DMS53 treated with DMSO at 0.1 percent for 48 hours (cell line): ENCODE measurements at regions not wholly inside any gene's neighbourhood (a gene's known extent, or its start where the extent isn't known, plus 50 kb on each side); places are given as distances from the start of the nearest gene placed in this dataset.
"Not testable (repeated sequence)": the region's sequence is repeated elsewhere in the genome, so short reads cannot be mapped to it uniquely, and the experiment has no call there.

ENCODE experiments used
- DNase-seq: peaks from one replicate; lab custom pipeline; 2025; ENCODE audit not compliant: unreplicated experiment; lab: John Stamatoyannopoulos, UW

DNA sequence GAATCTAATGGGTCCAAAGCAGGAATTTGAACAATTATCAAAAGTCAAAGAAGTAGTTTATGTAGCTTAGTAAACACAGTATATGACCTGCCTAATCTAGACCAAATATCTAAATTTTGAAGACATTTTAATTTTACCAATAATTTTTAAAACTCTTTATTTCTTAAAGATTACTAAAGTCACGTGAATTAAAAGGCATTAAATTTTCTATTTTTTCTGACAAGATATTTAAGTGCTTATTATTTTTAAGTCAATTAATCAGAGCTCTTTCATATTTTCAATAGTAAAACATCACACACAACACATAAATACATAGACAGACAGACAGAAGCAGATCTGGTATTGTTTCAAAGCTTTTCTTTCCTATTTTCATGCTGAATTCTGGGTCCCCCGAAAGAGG, 89.5 kb downstream of the ZNF467 start:
- DNase-seq, result no peak

DNA sequence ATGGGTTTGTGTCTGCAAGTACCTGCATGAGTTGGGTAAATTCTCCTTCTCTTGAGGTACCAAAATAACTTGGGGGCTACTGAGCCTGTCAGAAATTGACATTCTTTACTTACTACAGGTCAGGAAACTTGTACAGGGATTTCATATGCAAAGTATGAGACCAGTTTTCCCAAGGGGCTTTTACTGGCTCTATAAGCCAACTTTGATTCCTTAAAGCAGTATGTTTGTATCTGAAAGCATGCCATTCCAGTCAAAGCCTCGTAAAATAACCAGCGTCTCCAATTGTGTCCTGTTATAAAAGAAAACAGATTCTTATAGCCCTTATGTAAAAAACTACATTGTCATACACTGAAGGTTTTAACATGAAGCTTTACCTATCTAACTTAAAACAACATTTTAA, 90.2 kb downstream of the ZNF467 start:
- DNase-seq, result no peak

DNA sequence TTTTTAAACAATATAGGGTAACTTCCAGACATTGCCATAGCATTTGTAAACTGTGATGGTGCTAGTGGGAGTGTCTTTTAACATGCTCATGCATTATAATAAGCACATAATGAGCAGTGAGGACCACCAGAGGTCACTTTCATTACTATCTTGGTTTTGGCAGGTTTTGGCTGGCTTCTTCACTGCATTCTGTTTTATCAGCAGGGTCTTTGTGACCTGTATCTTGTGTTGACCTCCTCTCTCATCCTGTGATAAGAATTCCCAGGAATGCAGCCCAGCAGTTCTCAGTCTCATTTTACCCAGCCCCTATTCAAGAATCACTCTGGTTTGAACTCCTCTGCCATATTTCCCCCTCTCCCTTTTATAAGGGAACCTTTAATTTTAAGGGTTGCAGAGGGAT, 91.3 kb downstream of the ZNF467 start:
- no peak for DNase-seq

DNA sequence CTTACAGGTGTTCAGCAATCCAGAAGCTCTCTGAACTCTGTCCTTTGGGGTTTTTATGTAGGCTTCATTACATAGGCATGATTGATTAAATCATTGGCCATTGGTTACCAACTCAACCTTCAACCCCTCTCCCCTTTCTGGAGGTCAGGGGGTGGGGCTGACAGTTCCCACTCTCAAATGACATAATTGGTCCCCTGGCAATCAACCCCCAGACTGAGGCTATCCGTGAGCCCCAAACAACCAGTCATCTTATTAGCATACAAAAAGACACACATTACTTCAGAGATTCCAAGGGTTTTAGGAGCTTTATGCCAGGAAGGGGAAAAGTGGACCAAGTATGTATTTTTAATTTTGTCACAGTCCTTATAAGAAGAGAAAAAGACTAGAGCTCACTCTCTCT, 92.1 kb downstream of the ZNF467 start:
- DNase-seq, result no peak

DNA sequence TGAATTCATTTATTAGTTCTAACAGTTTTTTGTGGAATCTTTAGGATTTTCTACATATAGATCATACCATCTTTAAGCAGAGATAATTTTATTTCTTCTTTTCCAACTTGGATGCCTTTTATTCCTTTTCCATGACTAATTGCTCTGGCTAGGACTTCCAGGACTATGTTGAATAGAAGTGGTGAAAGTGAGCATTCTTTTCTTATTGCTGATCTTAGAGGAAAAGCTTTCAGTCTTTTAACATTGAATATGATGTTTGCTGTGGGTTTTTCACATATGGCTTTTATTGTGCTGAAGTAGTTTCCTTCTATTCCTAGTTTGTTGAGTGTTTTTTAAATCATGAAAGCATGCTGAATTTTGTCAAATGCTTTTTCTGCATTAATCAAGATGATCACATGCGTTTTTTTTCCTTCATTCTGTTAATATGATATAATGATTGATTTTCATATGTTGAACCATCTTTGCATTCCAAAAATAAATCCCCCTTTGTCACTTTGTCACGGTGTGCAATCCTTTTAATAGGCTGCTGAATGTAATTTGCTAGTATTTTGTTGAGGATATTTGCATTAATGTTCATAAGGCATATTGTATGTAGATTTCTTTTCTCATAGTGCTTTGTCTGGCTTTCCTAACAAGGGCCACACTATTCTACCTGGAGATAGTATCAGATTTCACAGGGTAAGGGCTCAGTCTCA, 92.9 kb downstream of the ZNF467 start:
- no peak for DNase-seq

DNA sequence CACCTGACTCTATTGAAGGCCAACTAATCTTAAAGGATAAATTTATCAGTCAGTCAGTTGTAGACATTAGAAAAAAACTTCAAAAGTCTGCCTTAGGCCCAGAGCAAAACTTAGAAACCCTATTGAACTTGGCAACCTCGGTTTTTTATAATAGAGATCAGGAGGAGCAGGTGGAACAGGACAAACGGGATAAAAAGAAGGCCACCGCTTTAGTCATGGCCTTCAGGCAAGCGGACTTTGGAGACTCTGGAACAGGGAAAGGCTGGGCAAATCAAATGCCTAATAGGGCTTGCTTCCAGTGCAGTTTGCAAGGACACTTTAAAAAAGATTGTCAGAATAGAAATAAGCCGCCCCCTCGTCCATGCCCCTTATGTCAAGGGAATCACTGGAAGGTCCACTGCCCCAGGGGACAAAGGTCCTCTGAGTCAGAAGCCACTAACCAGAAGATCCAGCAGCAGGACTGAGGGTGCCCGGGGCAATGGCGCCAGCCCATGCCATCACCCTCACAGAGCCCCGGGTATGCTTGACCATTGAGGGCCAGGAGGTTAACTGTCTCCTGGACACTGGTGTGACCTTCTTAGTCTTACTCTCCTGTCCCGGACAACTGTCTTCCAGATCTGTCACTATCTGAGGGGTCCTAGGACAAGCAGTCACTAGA, 98.5 kb downstream of the ZNF467 start:
- not testable (repeated sequence) for DNase-seq

DNA sequence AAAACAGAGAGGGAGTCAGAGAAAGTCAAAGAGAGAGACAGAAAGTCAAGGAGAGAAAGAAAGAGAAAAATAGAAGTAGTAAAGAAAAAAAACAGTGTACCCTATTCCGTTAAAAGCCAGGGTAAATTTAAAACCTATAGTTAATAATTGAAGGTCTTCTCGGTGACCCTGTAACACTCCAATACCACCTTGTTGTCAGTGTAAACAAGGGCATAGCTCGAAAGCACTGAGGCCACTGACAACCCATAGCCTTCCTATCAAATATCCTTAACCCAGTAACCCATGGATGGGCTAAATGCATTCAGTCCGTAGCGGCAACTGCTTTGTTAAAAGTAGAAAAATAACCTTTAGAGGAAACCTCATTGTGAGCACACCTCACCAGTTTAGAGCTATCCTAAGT, 100.4 kb downstream of the ZNF467 start:
- DNase-seq, result no peak

DNA sequence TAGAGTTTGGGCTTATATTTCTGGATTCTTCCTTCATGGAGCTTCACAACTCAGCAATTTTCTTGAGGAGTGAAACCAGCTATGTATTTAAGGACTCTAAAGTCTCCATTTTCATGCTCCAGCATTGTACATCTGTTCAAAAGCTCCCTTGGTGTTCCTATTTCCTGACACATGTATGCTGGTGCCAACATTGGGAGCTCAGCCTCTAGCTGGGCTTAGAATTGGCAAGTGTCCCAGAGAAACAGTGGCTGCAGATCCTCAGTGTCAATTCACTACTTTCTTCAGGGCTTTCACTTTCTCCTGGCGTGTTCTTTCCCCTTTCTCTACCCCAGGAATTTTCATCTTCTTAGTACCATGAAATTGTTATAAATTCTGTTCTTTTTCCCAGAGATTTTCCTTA, 103.1 kb downstream of the ZNF467 start:
- peak; percentile 9 for DNase-seq

DNA sequence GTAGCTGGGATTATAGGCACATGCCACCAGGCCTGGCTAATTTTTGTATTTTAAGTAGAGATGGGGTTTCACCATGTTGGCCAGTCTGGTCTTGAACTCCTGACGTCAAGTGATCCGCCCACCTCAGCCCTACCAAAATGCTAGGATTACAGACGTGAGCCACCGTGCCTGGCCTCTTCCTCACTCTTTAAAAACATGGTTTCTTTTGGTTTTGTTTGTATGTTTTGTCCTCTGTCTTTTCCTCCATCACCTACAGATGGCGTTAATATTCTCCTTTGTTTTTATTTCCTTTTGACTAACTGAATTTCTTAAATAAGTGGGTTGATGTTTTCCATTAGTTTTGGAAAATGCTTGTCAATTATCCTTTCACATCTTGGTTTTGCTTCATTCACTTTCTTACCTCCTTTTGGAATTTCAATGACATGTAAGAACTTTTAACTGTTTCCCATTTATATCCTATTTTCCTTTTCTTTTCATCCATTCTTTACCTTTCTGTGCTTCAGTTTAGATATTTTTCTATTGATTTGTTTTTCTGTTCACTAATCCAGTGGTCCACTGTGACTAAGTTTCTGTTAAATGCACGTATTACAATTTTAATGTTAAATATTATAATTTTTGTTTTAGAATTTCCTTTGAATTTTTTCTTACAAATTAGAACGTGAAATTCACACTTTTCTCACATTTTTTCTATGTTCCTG, 104.1 kb downstream of the ZNF467 start:
- DNase-seq, result peak; percentile 33

DNA sequence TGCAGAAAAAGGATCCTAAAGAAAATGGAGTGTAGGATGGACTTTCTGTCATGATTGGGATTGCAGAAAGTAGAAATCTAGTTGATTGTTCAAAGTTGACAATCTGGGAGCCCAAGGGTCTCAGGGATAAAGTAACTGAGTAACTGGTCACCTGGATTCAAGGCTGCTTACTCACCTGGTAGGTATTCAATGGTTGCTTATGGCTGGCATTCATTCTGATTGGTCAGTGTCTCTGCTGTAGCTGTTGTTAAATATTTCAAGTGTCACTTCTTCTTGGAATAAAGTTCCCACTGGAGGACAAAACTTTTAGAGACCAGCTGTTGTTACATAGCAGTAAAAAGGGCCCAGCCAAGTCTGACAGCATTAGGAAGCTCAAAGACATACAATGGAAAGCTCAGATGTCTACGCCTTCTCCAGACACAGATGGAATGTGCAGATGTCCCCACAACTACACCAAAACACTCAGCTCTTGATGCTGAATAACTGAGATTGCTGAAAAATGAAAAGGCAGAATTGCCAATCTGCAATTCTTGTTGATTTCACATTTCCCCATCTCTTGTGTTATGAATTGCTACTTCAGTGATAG, 106.9 kb downstream of the ZNF467 start:
- DNase-seq, result no peak

DNA sequence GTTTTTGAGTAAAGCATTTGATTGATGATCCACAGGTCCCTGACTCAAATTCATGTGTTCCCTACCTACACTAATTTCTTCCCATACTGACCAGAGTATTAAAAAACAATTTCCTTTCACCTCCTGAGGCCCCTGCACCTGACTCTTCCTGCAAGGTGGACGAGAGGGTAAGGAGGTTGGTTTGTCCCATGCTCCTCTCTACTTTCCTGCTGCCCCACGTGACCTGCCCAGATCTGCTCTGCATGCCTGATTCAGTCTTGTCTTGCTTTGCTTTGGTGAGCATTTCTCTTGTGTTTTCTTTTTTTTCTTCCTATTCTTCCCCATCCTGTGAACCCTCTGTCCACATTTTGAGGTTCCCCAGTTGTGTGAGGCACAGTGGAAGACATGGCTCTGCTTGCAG, 107.8 kb downstream of the ZNF467 start:
- not testable (repeated sequence) for DNase-seq

DNA sequence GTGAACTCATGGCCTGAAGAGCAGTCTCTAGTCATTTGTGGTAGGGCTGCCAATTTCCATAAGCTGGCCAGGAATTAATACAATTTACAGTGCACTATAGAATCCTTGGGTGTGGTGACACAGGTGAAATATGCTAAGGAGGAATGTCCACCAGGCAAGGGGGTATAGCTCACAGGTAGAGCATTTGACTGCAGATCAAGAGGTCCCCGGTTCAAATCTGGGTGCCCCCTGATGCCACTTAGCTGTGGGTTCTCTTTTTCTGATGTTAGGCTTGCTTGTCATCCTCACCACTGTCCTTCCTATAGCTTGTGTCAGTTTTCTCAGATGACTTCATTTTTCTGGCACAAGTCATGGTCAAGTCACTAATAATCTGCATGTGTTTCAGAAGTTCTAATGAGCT, 108.7 kb downstream of the ZNF467 start:
- DNase-seq, result no peak

DNA sequence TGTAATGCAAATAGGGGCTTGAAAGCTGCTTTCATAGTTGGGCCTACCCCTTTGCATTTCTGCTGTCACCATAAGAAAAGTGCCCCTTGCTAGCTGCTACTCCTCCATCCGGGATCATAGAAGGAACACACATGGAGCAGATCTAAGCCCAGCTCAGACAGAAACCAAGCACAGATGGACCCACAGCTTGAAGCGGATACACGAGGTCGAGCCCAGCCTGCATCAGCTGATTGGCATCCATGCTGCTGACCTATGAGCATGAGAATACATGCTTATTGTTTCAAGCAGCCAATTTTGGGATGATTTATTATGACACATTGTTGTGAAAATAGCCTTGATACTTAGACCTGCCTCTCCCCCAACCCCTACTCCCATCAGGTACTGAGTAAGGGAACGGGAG, 109.2 kb downstream of the ZNF467 start:
- DNase-seq, result no peak

DNA sequence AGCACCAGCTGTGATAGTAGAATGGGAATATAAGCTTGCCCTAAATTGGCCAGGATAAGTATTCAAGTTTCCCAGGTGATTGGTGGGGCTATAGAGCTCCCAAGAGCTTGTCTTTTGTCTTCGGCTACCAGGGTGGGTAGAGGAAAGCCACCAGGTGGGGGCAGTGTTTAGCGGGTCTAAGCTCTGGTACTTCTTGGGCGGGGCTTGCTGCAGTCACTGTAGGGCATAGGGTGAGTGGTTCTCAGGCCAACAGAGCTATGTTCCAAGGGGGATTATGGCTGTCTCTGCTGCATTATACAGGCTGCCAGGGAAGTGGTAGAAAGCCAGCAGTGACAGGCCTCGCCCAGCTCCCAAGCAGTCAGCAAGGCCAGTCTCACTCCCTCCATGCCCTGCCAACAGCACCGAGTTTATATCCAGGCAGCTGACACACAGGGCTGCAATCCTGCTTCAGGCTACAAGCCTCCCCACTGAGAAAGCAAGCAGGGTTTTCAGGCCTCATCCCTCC, 110.7 kb downstream of the ZNF467 start:
- peak; percentile 75 for DNase-seq

DNA sequence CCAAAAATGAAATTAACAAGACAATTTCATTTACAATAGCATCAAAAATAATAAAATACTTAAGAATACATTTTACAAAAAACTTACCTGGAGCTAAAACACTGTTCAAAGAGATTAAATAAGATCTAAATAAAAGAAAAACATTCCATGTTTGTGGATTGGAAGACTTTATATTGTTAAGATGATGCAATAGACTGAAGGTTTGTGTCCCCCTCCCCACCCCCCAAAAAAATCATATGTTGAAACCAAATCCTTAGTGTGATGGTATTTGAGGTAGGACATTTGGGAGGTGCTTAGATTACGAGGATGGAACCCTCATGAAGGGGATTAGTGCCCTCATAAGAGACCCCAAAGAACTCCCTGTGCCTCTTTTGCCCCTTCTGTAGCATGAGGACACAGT, 117.6 kb downstream of the ZNF467 start:
- no peak for DNase-seq

DNA sequence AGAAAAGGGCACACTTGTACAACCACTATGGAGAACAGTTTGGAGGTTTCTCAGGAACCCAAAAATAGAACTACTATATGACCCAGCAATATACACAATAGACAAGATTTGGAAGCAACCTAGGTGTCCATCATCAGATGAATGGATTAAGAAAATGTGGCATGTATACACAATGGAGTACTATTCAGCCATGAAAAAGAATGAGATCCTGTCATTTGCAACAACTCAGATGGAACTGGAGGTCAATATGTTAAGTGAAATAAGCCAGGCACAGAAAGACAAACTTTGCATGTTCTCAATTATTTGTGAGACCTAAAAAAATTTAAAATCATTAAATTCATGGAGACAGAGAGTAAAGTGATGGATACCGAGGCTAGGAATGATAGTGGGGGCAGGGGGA, 118.8 kb downstream of the ZNF467 start:
- no peak for DNase-seq

DNA sequence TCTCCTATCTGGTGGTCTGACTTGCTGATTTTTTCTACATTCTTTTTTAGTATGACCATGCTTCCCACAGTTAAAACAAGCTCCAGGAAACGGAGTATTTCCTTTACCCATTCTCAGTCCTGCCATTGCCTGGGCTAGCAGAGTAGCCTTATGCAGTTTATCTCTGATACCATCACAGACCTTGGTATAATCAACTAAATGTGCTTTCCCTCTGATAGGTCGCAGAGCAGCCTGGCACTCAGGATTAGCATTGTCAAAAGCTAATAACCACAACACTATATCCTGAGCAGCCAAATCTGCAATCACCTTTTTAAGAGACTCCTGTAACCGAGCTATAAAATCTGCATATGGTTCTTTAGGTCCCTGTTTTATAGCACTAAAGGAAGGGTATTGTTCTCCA, 123.2 kb downstream of the ZNF467 start:
- DNase-seq, result not testable (repeated sequence)

DNA sequence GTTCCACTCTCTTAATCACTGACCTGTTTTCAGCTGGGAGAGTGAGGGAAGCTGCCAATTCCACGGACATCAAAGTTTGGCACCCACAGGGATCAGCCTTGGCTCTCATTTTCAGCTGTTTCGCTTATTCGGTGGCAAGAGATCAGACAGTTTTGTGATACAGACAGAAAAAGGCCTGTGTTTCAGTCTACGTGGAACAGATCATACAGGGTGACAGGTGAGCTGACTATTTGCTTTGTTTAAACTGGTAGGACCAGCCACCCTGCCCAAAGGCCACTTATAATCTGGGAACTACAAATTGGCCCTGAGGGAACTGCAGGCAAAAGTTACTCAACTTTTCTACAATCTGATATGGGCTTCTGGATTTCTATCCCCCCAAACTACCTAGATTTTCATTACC, 128.6 kb downstream of the ZNF467 start:
- DNase-seq, result no peak

DNA sequence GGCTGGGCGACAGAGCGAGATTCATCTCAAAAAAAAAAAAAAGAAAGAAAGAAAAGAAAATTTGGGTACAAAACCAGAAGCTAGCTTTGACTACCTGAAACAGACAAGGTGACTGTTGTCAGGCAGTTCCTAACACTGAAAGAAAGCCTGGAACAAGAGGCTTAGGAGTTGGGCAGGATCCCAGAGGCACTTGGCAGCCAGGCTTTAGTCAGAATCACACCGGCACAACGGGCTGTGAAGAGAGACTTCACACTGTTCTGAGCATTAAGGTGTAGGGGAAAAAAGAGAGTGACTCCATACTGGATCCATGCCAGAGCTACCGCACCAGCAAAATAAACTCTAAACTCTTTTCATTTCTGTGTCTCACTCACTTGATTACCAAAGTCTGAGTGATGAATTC, 130.8 kb downstream of the ZNF467 start:
- DNase-seq, result no peak

DNA sequence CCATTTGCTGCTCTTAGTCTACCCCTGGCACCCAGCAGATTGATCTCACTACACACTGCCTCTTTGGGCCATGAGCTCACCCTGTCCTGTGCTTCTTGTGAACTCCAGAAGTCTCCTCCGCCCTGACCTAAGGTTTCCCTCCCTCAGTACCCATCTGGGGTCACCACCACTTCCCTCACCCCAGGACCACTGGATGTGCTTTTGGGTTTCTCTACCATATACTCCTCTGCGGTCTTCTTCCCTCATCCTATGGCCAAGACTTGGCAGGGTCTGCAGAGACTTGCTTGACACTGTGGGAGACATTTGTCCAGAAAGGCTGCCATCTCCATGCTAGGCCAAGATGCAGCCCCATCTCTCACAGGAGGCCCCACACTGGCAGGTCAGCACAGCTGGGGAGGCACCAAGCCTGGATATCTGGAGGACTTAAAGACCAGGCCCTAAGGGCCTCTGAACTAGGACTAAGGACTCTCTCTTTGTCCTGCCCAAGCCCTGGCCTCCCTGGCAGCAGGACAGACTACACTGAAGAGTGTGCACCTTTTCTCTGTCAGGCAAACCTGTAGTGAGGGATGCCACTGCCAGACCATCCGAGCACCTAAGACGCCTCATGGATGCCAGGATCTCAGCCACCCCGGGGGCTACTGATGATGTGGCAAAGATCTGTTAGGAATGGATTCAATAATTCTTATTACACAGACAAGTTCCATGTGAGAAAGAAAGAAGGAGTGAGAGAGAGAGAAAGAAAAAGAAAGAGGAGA, 134.6 kb downstream of the ZNF467 start:
- no peak for DNase-seq

DNA sequence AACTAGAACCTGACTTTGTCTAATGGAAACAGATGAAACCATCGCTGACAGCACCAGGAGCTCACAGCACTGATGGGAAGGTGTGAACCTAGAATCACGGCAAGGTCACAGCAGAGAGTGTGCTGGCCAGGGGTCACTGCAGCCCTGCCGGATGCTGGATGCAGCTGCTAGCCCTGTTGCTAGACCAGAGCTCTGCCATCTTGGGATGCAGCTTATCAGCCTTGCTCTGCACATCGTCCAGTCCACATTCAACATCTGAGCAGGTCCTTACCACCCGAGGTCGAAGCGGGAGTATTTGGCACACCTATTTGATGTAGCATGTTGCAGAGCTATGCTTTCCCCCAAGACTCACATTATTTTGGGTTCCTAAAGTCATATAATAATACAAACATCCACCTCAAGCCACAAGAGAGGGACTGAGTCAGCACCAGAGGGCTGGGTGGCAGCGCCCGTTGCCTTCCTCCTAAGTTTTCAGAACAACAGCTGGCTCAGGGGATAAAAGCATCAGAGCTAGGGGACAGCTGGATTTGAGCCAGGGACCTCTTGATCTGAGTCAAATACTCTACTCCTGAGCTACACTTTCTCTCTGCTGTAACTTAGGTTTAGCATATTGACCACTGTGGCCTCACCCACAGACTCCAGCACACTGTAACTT, 135.3 kb downstream of the ZNF467 start:
- no peak for DNase-seq
